Fibroblast of lung (primary cell): ENCODE measurements at regions not wholly inside any gene's neighbourhood (a gene's known extent, or its start where the extent isn't known, plus 50 kb on each side); places are given as distances from the start of the nearest gene placed in this dataset.

Source experiments
- EZH2 ChIP-seq: IDR thresholded peaks from 2 replicates; pipeline ENCODE4 v1.5.1; 2012; ENCODE audit warnings: low read length, control low read depth, mild to moderate bottlenecking; ENCODE audit errors: missing control alignments
- TF ChIP-seq, protein P1 (sequence below), 2 donors: IDR thresholded peaks in 1 of 2; conservative IDR thresholded peaks in 1 of 2; 1 replicate in 1 of 2; 2 replicates in 1 of 2; pipeline ENCODE4 v1.5.1; 2011 to 2012; ENCODE audit warnings: low read length in 2 of 2, control low read depth in 1 of 2, inconsistent platforms in 1 of 2, low read depth in 1 of 2, mild to moderate bottlenecking in 1 of 2

DNA sequence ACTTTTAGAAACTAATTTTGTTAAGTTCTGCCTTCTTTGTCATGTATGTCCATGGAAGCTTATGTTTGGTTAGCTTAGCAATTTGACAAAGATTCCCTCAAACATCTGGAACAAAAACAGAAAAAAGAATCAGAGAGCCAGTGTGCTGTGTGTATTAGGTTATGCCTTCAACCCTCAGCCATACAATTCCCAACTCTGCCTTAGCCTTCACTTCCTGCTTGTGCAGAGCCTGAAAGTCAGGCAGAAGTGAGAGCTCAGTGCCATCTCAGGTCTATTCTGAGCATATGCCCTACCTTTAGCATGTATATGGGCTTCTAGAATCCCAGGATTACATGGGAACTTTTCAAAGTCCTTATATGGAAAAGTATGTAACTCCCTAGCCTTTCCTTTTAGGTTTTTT, 58.2 kb upstream of the STOX2 start:
- TF ChIP-seq, protein P1, sequence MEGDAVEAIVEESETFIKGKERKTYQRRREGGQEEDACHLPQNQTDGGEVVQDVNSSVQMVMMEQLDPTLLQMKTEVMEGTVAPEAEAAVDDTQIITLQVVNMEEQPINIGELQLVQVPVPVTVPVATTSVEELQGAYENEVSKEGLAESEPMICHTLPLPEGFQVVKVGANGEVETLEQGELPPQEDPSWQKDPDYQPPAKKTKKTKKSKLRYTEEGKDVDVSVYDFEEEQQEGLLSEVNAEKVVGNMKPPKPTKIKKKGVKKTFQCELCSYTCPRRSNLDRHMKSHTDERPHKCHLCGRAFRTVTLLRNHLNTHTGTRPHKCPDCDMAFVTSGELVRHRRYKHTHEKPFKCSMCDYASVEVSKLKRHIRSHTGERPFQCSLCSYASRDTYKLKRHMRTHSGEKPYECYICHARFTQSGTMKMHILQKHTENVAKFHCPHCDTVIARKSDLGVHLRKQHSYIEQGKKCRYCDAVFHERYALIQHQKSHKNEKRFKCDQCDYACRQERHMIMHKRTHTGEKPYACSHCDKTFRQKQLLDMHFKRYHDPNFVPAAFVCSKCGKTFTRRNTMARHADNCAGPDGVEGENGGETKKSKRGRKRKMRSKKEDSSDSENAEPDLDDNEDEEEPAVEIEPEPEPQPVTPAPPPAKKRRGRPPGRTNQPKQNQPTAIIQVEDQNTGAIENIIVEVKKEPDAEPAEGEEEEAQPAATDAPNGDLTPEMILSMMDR (conservative IDR thresholded peaks at IDR 0.05 in 1 of 2, IDR thresholded peaks at IDR 0.05 in 1 of 2; ENCODE audit: low read depth in 1 of 2, low read length in 2 of 2) = no peak
- TF ChIP-seq EZH2 = no peak
